OCI-LY7 (cell line): ENCODE measurements at regions not wholly inside any gene's neighbourhood (a gene's known extent, or its start where the extent isn't known, plus 50 kb on each side); places are given as distances from the start of the nearest gene placed in this dataset.

Experiments used
- EZH2phosphoT487 ChIP-seq: fragments of 200-600 bp; sonication (generic); IDR thresholded peaks from 2 replicates; pipeline ENCODE4 v1.6.1; 2018; ENCODE audit warnings: low read depth, borderline replicate concordance, mild to moderate bottlenecking, mixed run types, antibody characterized with exemption, low read length, moderate library complexity, mixed read lengths
- TF ChIP-seq, protein P1 (sequence below): fragments of 200-600 bp; sonication (generic); conservative IDR thresholded peaks from 2 replicates; pipeline ENCODE4 v1.5.1; 2014; ENCODE audit warnings: mild to moderate bottlenecking, antibody characterized with exemption, low read length, moderate library complexity, mixed read lengths

DNA sequence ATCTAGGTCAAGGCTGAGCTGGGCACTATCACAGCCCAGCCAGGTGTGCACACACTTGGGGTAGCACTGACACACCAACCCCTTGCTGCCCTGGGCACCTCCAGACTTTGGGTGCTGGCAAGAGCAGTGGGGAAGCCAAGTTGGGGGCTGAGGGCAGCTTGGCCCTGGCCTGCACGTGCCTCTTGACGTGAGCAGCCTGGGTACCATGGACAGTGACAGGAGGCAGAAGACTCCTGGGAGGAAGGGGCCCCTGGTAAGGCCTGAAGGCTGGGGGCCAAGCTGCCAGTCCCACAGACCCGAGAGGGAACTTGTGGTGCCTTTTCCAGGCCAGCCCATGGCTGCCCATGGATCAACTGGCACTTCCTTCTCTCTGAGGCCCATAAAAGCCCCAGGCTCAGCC, 124.1 kb upstream of the SFSWAP start:
- TF ChIP-seq, protein P1, sequence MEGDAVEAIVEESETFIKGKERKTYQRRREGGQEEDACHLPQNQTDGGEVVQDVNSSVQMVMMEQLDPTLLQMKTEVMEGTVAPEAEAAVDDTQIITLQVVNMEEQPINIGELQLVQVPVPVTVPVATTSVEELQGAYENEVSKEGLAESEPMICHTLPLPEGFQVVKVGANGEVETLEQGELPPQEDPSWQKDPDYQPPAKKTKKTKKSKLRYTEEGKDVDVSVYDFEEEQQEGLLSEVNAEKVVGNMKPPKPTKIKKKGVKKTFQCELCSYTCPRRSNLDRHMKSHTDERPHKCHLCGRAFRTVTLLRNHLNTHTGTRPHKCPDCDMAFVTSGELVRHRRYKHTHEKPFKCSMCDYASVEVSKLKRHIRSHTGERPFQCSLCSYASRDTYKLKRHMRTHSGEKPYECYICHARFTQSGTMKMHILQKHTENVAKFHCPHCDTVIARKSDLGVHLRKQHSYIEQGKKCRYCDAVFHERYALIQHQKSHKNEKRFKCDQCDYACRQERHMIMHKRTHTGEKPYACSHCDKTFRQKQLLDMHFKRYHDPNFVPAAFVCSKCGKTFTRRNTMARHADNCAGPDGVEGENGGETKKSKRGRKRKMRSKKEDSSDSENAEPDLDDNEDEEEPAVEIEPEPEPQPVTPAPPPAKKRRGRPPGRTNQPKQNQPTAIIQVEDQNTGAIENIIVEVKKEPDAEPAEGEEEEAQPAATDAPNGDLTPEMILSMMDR, result no peak
- no peak for TF ChIP-seq EZH2phosphoT487
